ENCODE measurements at regions not wholly inside any gene's neighbourhood (a gene's known extent, or its start where the extent isn't known, plus 50 kb on each side); places are given as distances from the start of the nearest gene placed in this dataset.
A peak's percentile ranks its signal among the peaks of the same experiment; 100 is the strongest.
"Not testable (repeated sequence)": the region's sequence is repeated elsewhere in the genome, so short reads cannot be mapped to it uniquely, and the experiment has no call there.

GRCh38 chr11:91305402-91305801 is 919.2 kb upstream of the FAT3 start:
- DNase-seq: no peak

- no peak for DNase-seq
Measured at GRCh38 chr11:91303749-91304148, 920.9 kb upstream of the FAT3 start.

- no peak for DNase-seq
Measured at GRCh38 chr11:91299980-91300379, 924.6 kb upstream of the FAT3 start.

- DNase-seq: no peak
Measured at GRCh38 chr11:91296629-91297028, 928.0 kb upstream of the FAT3 start.

- no peak for DNase-seq
Measured at GRCh38 chr11:91295591-91295990, 929.0 kb upstream of the FAT3 start.

GRCh38 chr11:91293119-91293518 is 931.5 kb upstream of the FAT3 start:
- DNase-seq: no peak

GRCh38 chr11:91272089-91272488 is 952.5 kb upstream of the FAT3 start:
- no peak for DNase-seq

- DNase-seq: not testable (repeated sequence)
Measured at GRCh38 chr11:91268512-91269295, 955.9 kb upstream of the FAT3 start.

- no peak for DNase-seq
Measured at GRCh38 chr11:91265946-91266345, 958.7 kb upstream of the FAT3 start.

- no peak for DNase-seq
Measured at GRCh38 chr11:91264481-91264880, 960.1 kb upstream of the FAT3 start.

GRCh38 chr11:91263496-91264365 is 960.9 kb upstream of the FAT3 start:
- no peak for DNase-seq

GRCh38 chr11:91261513-91261912 is 963.1 kb upstream of the FAT3 start:
- DNase-seq: no peak

GRCh38 chr11:91258876-91259275 is 965.7 kb upstream of the FAT3 start:
- DNase-seq: no peak

- peak; percentile 63 for DNase-seq
Measured at GRCh38 chr11:91257667-91258066, 967.0 kb upstream of the FAT3 start.

GRCh38 chr11:91248199-91248807 is 976.3 kb upstream of the FAT3 start:
- peak; percentile 38 for DNase-seq

GRCh38 chr11:91247009-91247735 is 977.4 kb upstream of the FAT3 start:
- no peak for DNase-seq

- no peak for DNase-seq
Measured at GRCh38 chr11:91244912-91245311, 979.7 kb upstream of the FAT3 start.

GRCh38 chr11:91243630-91244029 is 981.0 kb upstream of the FAT3 start:
- no peak for DNase-seq

GRCh38 chr11:91243051-91243450 is 981.6 kb upstream of the FAT3 start:
- no peak for DNase-seq

GRCh38 chr11:91241226-91241625 is 983.4 kb upstream of the FAT3 start:
- no peak for DNase-seq

- no peak for DNase-seq
Measured at GRCh38 chr11:91239359-91239758, 985.3 kb upstream of the FAT3 start.

GRCh38 chr11:91231226-91231625 is 993.4 kb upstream of the FAT3 start:
- DNase-seq: no peak

- DNase-seq: no peak
Measured at GRCh38 chr11:91230647-91231046, 994.0 kb upstream of the FAT3 start.

Measured in hindlimb muscle (tissue), 1 donor.